HEK293 (cell line): ENCODE measurements at regions not wholly inside any gene's neighbourhood (a gene's known extent, or its start where the extent isn't known, plus 50 kb on each side); places are given as distances from the start of the nearest gene placed in this dataset.

Experiments used
- FEZF1 ChIP-seq: fragments of 450-650 bp; formaldehyde crosslinking; IDR thresholded peaks from 2 replicates; pipeline ENCODE4 v1.5.1; 2016; ENCODE audit warnings: missing biosample characterization, missing genetic modification characterization
- REPIN1 ChIP-seq: fragments of 450-650 bp; formaldehyde crosslinking; IDR thresholded peaks from 2 replicates; pipeline ENCODE4 v1.5.1; 2017; ENCODE audit warnings: missing biosample characterization, missing genetic modification characterization, low read depth
- ZBTB8A ChIP-seq: fragments of 450-650 bp; formaldehyde crosslinking; IDR thresholded peaks from 2 replicates; pipeline ENCODE4 v1.5.1; 2016; ENCODE audit warnings: missing biosample characterization, missing genetic modification characterization
- ZNF530 ChIP-seq: fragments of 450-650 bp; formaldehyde crosslinking; IDR thresholded peaks from 2 replicates; pipeline ENCODE4 v1.5.1; 2016; ENCODE audit warnings: low read depth, missing biosample characterization, missing genetic modification characterization
- ZNF707 ChIP-seq: fragments of 450-650 bp; formaldehyde crosslinking; IDR thresholded peaks from 2 replicates; pipeline ENCODE4 v1.5.1; 2016; ENCODE audit warnings: missing biosample characterization, missing genetic modification characterization
- ZNF747 ChIP-seq: fragments of 450-650 bp; formaldehyde crosslinking; IDR thresholded peaks from 2 replicates; pipeline ENCODE4 v1.5.1; 2016; ENCODE audit warnings: missing biosample characterization, missing genetic modification characterization
- ZSCAN23 ChIP-seq: fragments of 450-650 bp; formaldehyde crosslinking; IDR thresholded peaks from 2 replicates; pipeline ENCODE4 v1.5.1; 2016; ENCODE audit warnings: missing biosample characterization, missing genetic modification characterization
- TF ChIP-seq, protein P1 (sequence below): fragments of 450-650 bp; formaldehyde crosslinking; IDR thresholded peaks from 2 replicates; pipeline ENCODE4 v1.5.1; 2016; ENCODE audit warnings: missing biosample characterization, missing genetic modification characterization
- TF ChIP-seq, protein P2 (sequence below): fragments of 450-650 bp; formaldehyde crosslinking; IDR thresholded peaks from 2 replicates; pipeline ENCODE4 v1.5.1; 2016; ENCODE audit warnings: missing biosample characterization, missing genetic modification characterization

DNA sequence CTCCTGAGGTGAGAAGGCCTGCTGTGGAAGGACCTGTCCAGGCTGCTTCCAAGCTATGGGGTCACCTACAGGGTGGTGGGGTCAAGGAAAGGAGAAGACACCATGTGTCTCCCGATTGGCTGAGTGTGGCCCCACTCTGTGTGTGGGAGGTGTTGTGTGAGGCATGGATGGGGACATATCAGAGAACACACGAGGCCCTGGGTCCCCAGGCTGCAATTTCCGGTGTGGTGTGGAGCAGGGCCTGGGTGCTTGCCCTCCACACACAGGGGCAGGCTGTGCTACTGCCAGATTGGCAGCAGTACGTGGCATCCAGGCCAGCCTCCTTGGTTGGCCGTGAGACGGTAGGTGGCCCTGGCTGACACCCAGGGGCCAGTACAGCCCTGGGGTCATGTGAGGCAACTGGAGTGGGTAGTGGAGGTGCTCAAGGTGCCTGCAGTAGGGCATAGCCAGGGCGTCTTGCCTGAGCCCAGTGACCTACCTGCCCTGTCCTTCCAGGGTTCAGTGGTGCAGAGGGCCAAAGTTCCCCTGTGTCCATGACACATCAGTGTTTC lies 233.8 kb downstream of the SNRPN start:
- TF ChIP-seq ZBTB8A (no peak), ZNF747 (tag by site-specific recombination) (no peak), FEZF1 (tag by site-specific recombination) (no peak), ZSCAN23 (tag by site-specific recombination) (no peak), ZNF707 (tag by site-specific recombination) (no peak), REPIN1 (tag by site-specific recombination) (no peak), ZNF530 (tag by site-specific recombination) (no peak)
- TF ChIP-seq, protein P1, sequence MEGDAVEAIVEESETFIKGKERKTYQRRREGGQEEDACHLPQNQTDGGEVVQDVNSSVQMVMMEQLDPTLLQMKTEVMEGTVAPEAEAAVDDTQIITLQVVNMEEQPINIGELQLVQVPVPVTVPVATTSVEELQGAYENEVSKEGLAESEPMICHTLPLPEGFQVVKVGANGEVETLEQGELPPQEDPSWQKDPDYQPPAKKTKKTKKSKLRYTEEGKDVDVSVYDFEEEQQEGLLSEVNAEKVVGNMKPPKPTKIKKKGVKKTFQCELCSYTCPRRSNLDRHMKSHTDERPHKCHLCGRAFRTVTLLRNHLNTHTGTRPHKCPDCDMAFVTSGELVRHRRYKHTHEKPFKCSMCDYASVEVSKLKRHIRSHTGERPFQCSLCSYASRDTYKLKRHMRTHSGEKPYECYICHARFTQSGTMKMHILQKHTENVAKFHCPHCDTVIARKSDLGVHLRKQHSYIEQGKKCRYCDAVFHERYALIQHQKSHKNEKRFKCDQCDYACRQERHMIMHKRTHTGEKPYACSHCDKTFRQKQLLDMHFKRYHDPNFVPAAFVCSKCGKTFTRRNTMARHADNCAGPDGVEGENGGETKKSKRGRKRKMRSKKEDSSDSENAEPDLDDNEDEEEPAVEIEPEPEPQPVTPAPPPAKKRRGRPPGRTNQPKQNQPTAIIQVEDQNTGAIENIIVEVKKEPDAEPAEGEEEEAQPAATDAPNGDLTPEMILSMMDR (tag by site-specific recombination): no peak
- TF ChIP-seq, protein P2, sequence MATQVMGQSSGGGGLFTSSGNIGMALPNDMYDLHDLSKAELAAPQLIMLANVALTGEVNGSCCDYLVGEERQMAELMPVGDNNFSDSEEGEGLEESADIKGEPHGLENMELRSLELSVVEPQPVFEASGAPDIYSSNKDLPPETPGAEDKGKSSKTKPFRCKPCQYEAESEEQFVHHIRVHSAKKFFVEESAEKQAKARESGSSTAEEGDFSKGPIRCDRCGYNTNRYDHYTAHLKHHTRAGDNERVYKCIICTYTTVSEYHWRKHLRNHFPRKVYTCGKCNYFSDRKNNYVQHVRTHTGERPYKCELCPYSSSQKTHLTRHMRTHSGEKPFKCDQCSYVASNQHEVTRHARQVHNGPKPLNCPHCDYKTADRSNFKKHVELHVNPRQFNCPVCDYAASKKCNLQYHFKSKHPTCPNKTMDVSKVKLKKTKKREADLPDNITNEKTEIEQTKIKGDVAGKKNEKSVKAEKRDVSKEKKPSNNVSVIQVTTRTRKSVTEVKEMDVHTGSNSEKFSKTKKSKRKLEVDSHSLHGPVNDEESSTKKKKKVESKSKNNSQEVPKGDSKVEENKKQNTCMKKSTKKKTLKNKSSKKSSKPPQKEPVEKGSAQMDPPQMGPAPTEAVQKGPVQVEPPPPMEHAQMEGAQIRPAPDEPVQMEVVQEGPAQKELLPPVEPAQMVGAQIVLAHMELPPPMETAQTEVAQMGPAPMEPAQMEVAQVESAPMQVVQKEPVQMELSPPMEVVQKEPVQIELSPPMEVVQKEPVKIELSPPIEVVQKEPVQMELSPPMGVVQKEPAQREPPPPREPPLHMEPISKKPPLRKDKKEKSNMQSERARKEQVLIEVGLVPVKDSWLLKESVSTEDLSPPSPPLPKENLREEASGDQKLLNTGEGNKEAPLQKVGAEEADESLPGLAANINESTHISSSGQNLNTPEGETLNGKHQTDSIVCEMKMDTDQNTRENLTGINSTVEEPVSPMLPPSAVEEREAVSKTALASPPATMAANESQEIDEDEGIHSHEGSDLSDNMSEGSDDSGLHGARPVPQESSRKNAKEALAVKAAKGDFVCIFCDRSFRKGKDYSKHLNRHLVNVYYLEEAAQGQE (tag by site-specific recombination): no peak
